ENCODE measurements at regions not wholly inside any gene's neighbourhood (a gene's known extent, or its start where the extent isn't known, plus 50 kb on each side); places are given as distances from the start of the nearest gene placed in this dataset.
"Not testable (repeated sequence)": the region's sequence is repeated elsewhere in the genome, so short reads cannot be mapped to it uniquely, and the experiment has no call there.

DNA sequence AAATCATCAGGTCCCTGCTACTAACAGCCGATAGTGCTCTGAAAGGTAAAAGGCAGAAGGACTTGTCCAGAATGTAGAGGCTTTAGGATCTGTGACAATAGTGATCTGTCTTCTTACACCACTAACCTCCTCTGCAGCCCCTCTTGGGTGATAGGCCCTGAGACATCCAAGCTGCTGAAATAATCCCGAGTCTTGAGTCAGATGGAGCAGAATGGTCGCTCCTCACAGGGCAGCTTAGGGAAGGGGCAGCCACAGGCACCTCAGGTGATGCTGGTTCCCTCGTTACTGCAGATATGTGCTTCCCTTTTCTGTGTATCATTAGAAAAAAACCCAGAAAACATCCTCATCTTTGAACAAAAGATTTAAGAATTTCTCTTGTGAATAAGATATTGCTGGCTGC, 157.1 kb upstream of the DLX2 start:
- no peak for DNase-seq (ENCODE audit: low spot score)
- TF ChIP-seq, protein P1, sequence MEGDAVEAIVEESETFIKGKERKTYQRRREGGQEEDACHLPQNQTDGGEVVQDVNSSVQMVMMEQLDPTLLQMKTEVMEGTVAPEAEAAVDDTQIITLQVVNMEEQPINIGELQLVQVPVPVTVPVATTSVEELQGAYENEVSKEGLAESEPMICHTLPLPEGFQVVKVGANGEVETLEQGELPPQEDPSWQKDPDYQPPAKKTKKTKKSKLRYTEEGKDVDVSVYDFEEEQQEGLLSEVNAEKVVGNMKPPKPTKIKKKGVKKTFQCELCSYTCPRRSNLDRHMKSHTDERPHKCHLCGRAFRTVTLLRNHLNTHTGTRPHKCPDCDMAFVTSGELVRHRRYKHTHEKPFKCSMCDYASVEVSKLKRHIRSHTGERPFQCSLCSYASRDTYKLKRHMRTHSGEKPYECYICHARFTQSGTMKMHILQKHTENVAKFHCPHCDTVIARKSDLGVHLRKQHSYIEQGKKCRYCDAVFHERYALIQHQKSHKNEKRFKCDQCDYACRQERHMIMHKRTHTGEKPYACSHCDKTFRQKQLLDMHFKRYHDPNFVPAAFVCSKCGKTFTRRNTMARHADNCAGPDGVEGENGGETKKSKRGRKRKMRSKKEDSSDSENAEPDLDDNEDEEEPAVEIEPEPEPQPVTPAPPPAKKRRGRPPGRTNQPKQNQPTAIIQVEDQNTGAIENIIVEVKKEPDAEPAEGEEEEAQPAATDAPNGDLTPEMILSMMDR (IDR thresholded peaks at IDR 0.05; ENCODE audit: extremely low read depth, missing control alignments), result no peak

DNA sequence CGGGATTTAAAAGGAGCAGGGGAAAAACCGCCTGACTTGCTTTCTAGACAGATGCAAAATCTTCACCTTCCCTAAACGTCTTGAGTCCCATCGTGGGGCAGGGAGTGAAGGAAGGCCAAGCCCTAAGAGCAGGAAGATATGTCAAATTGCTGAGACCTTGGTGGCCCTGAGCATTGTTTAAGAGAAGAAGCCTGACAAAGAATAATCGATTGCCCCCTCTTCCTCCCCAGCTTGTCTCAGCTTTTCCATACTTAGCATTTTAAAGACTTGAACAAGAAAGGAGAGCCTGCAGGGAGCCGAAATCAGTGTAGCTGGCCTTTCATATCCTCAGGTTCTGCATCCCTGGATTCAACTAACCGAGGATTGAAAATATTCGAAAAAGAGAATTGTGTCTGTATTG, 157.6 kb upstream of the DLX2 start:
- TF ChIP-seq, protein P1 (IDR thresholded peaks at IDR 0.05; ENCODE audit: extremely low read depth, missing control alignments), result no peak
- DNase-seq (ENCODE audit: low spot score), result no peak

DNA sequence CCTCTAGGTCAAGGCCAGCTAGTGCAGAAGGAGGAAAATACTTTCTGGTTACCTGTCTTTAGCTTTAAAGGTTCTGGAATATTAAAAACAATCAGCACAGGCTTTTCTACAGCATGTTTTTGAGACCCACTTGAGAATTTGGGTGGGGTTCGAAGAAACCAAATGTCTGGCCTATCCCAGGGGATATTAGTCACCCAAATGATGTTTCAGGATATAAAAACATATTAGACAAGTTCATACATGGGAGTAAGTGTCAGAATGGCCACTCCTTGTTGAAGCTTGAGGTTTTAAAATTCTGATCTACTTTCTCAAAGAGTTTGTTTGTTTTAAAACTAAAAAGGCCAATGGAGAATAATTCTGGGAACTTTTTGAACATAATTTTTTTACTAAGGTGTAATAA, 158.6 kb upstream of the DLX2 start:
- TF ChIP-seq, protein P1 (IDR thresholded peaks at IDR 0.05; ENCODE audit: extremely low read depth, missing control alignments), result no peak
- no peak for DNase-seq (ENCODE audit: low spot score)

DNA sequence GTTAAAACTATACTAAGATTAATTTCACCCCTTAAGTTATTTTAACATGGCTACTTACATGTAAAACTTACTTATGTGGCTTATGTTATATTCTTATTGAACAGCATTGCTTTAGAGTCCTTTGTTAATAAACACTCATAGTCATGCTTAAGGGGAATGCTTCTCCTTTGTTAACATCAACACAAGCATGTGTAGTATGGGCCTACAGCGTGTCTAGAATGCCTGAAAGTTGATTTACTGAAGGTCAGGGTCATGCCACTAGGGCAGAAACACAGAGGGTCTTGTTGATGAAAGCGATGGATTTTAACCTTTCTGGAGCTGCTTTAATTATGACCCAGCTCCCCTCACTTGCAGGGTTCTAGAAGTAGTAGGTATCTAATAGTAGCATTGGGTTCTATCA, 159.8 kb upstream of the DLX2 start:
- no peak for DNase-seq (ENCODE audit: low spot score)
- TF ChIP-seq, protein P1 (IDR thresholded peaks at IDR 0.05; ENCODE audit: extremely low read depth, missing control alignments), result no peak

DNA sequence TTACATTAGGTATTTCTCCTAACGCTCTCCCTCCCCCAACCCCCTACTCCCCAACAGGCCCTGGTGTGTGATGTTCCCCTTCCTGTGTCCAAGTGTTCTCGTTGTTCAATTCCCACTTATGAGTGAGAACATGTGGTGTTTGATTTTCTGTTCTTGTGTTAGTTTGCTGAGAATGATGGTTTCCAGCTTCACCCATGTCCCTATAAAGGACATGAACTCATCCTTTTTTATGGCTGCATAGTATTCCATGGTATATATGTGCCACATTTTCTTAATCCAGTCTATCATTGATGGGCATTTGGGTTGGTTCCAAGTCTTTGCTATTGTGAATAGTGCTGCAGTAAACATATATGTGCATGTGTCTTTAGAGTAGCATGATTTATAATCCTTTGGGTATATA, 162.1 kb upstream of the DLX2 start:
- not testable (repeated sequence) for DNase-seq (ENCODE audit: low spot score)

DNA sequence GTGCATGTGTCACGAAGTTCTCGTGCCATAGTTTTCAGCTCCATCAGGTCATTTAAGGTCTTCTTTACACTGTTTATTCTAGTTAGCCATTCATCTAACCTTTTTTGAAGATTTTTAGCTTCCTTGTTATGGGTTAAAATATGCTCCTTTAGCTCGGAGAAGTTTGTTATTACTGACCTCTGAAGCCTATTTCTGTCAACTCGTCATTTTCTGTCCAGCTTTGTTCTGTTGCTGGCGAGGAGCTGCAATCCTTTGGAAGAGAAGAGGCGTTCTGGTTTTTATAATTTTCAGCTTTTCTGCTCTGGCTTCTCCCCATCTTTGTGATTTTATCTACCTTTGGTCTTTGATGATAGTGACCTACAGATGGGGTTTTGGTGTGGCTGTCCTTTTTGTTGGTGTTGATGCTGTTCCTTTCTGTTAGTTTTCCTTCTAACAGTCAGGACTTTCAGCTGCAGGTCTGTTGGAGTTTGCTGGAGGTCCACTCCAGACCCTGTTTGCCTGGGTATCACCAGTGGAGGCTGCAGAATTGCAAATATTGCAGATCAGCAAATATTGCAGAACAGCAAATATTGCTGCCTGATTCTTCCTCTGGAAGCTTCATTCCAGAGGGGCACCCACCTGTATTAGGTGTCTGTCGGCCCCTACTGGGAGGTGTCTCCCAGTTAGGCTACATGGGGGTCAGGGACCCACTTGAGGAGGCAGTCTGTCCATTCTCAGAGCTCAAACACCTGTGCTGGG, 157.7 kb upstream of the ITGA6 start:
- not testable (repeated sequence) for DNase-seq (ENCODE audit: low spot score)

DNA sequence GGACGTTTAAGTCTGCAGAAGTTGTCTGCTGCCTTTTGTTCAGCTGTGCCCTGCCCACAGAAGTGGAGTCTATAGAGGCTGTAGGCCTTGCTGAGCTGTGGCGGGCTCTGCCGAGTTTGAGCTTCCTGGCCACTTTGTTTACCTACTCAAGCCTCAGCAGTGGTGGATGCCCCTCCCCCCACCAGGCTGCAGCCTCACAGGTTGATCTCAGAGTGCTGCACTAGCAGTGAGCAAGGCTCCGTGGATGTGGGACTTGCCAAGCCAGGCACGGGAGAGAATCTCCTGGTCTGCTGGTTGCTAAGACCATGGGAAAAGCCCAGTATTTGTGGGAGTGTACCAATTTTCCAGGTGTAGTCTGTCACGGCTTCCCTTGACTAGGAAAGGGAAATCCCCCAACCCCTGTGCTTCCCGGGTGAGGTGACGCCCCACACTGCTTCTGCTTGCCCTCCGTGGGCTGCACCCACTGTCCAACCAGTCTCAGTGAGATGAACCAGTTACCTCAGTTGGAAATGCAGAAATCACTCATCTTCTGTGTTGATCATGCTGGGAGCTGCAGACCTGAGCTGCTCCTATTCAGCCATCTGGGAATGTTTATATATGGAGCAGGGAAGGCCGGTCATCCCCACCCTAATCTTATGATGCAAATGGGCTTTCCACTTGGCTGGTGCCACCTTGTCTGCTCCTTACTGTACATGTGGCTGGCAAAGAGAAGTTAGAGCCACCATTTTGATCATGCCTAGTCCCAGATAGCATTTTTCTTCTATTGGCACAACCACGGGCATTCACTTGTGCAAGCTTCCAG, 156.9 kb upstream of the ITGA6 start:
- no peak for DNase-seq (ENCODE audit: low spot score)
- TF ChIP-seq, protein P1 (IDR thresholded peaks at IDR 0.05; ENCODE audit: extremely low read depth, missing control alignments), result no peak

DNA sequence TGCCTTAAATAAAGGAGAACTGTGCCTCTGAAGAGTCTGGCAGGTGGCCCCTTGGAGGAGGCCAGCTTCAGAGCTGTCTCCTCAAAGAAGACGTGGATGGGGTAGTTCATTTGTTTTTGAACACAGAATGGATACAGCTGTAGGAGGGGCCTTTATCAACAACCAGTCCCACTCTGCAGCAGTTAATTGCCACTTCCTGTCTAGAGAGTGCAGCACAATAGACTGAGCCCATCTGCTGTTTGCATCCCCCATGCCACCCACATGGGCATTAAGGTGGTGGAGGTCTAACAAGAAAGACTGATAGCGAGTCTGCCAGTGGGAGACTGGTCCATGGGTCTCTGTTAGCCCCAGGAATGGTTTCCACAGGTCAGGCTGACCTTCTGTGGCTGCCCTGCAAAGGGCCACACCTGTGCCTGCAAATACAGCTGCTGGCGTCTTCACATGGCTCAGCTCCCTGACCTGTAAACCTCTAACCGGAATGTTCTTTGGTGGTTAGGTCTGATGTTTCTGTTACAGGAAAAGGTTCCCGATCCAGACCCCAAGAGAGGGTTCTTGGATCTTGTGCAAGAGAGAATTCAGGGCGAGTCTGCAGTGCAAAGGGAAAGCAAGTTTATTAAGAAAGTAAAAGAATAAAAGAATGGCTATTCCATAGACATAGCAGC, 153.3 kb upstream of the ITGA6 start:
- no peak for DNase-seq (ENCODE audit: low spot score)
- TF ChIP-seq, protein P1 (IDR thresholded peaks at IDR 0.05; ENCODE audit: extremely low read depth, missing control alignments), result no peak
